GM23248 (cell line): ENCODE measurements at regions not wholly inside any gene's neighbourhood (a gene's known extent, or its start where the extent isn't known, plus 50 kb on each side); places are given as distances from the start of the nearest gene placed in this dataset.

Experiments
- EZH2 ChIP-seq: fragments of 200-600 bp; sonication (generic); IDR thresholded peaks from 2 replicates; pipeline ENCODE4 v1.6.1; 2018; ENCODE audit warnings: antibody characterized with exemption, mild to moderate bottlenecking; ENCODE audit not compliant: insufficient read depth, poor library complexity, severe bottlenecking
- EZH2phosphoT487 ChIP-seq: fragments of 200-600 bp; sonication (generic); IDR thresholded peaks from 2 replicates; pipeline ENCODE4 v1.6.1; 2018; ENCODE audit warnings: antibody characterized with exemption, moderate library complexity, mild to moderate bottlenecking, low read depth; ENCODE audit not compliant: insufficient read depth

DNA sequence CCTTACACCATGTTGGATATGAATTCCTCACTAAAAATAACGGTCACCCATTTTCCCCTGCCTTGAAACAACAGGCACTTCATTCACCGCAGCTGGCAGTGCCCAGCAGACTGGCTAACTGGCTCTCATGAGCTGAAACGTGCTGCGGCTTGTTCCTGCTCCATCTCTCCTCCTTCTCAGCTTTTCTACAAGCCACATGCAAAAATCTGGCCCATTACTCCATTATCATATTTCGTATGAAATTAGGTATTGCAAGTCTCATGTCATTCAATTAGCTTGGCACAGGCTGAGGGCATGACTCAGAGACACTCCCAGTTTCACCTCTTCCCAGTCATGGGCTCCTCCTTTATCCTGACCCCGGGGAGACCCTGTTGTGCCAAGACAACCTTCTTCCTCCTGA is 60.0 kb downstream of the MAGEF1 start:
- no peak for TF ChIP-seq EZH2
- no peak for TF ChIP-seq EZH2phosphoT487
